ENCODE measurements at regions not wholly inside any gene's neighbourhood (a gene's known extent, or its start where the extent isn't known, plus 50 kb on each side); places are given as distances from the start of the nearest gene placed in this dataset.
"Not testable (repeated sequence)": the region's sequence is repeated elsewhere in the genome, so short reads cannot be mapped to it uniquely, and the experiment has no call there.

- Histone ChIP-seq H3K4me2 (ENCODE audit: low read depth, low read length) (no peak overlapping the region), H3K79me2 (ENCODE audit: low read length) (no peaks in the 10 kb centered on the region), H3K9me2 (replicated peaks; ENCODE audit: insufficient read depth, low read length) (no peaks in the 10 kb centered on the region), H3K9me3 (replicated peaks; ENCODE audit: insufficient read depth, low read length) (no peaks in the 10 kb centered on the region), H3F3A (ENCODE audit: insufficient read depth, low read length) (no peaks in the 10 kb centered on the region), H3K4me1 (ENCODE audit: low read length) (no peaks in the 10 kb centered on the region), H3K36me3 (replicated peaks; ENCODE audit: insufficient read depth, low read length) (no peaks in the 10 kb centered on the region), H4K20me1 (ENCODE audit: insufficient read depth, low read length) (no peaks in the 10 kb centered on the region), H3K27ac (ENCODE audit: low read length) (no peak overlapping the region), H3K4me3 (ENCODE audit: low read length) (no peak overlapping the region), H3K27me3 (replicated peaks; ENCODE audit: insufficient read depth, low read length) (no peaks in the 10 kb centered on the region), H3K9ac (ENCODE audit: low read length) (no peak overlapping the region), H2AFZ (ENCODE audit: low read length) (no peak overlapping the region)
- DNase-seq, result no peak
- TF ChIP-seq EZH2phosphoT487 (IDR thresholded peaks at IDR 0.05; ENCODE audit: low read length), result no peak
- no peak for TF ChIP-seq CTCF (IDR thresholded peaks at IDR 0.05; ENCODE audit: low read length)
- no peak for TF ChIP-seq EZH2 (optimal IDR thresholded peaks at IDR 0.05; ENCODE audit: low read depth, low read length)
These were observed 232.0 kb upstream of the PCDH9 start for GRCh38 chr13:67462098-67462497.

GRCh38 chr13:67452526-67452925 lies 222.4 kb upstream of the PCDH9 start:
- H3K9me3 ChIP-seq (replicated peaks; ENCODE audit: insufficient read depth, low read length); H3K79me2 ChIP-seq (ENCODE audit: low read length); H3K36me3 ChIP-seq (replicated peaks; ENCODE audit: insufficient read depth, low read length); DNase-seq; H3K27ac ChIP-seq (ENCODE audit: low read length); H4K20me1 ChIP-seq (ENCODE audit: insufficient read depth, low read length); H3K9ac ChIP-seq (ENCODE audit: low read length); H3K27me3 ChIP-seq (replicated peaks; ENCODE audit: insufficient read depth, low read length); H3K4me2 ChIP-seq (ENCODE audit: low read depth, low read length); H3K9me2 ChIP-seq (replicated peaks; ENCODE audit: insufficient read depth, low read length); H3K4me1 ChIP-seq (ENCODE audit: low read length); H2AFZ ChIP-seq (ENCODE audit: low read length); H3F3A ChIP-seq (ENCODE audit: insufficient read depth, low read length); H3K4me3 ChIP-seq (ENCODE audit: low read length): not testable (repeated sequence)

GRCh38 chr13:67445436-67445835 lies 215.3 kb upstream of the PCDH9 start:
- no peaks in the 10 kb centered on the region for H3K27me3 ChIP-seq (replicated peaks; ENCODE audit: insufficient read depth, low read length)
- no peak overlapping the region for H3K27ac ChIP-seq (ENCODE audit: low read length)
- no peaks in the 10 kb centered on the region for H3K9me3 ChIP-seq (replicated peaks; ENCODE audit: insufficient read depth, low read length)
- no peaks in the 10 kb centered on the region for H3K4me1 ChIP-seq (ENCODE audit: low read length)
- H3K4me2 ChIP-seq (ENCODE audit: low read depth, low read length), result no peak overlapping the region
- TF ChIP-seq EZH2phosphoT487 (IDR thresholded peaks at IDR 0.05; ENCODE audit: low read length), result no peak
- TF ChIP-seq CTCF (IDR thresholded peaks at IDR 0.05; ENCODE audit: low read length), result no peak
- TF ChIP-seq EZH2 (optimal IDR thresholded peaks at IDR 0.05; ENCODE audit: low read depth, low read length), result no peak
- no peak overlapping the region for H3K4me3 ChIP-seq (ENCODE audit: low read length)
- H3K36me3 ChIP-seq (replicated peaks; ENCODE audit: insufficient read depth, low read length), result no peaks in the 10 kb centered on the region
- no peaks in the 10 kb centered on the region for H3K9me2 ChIP-seq (replicated peaks; ENCODE audit: insufficient read depth, low read length)
- no peaks in the 10 kb centered on the region for H4K20me1 ChIP-seq (ENCODE audit: insufficient read depth, low read length)
- H2AFZ ChIP-seq (ENCODE audit: low read length), result no peak overlapping the region
- no peak overlapping the region for H3K9ac ChIP-seq (ENCODE audit: low read length)
- no peak for DNase-seq
- H3F3A ChIP-seq (ENCODE audit: insufficient read depth, low read length), result no peaks in the 10 kb centered on the region
- H3K79me2 ChIP-seq (ENCODE audit: low read length), result no peaks in the 10 kb centered on the region

- H3K27me3 ChIP-seq (replicated peaks; ENCODE audit: insufficient read depth, low read length), result no peaks in the 10 kb centered on the region
- no peaks in the 10 kb centered on the region for H3K36me3 ChIP-seq (replicated peaks; ENCODE audit: insufficient read depth, low read length)
- H4K20me1 ChIP-seq (ENCODE audit: insufficient read depth, low read length), result no peaks in the 10 kb centered on the region
- no peak overlapping the region for H3K27ac ChIP-seq (ENCODE audit: low read length)
- no peak for TF ChIP-seq EZH2 (optimal IDR thresholded peaks at IDR 0.05; ENCODE audit: low read depth, low read length)
- TF ChIP-seq CTCF (IDR thresholded peaks at IDR 0.05; ENCODE audit: low read length), result no peak
- no peak for TF ChIP-seq EZH2phosphoT487 (IDR thresholded peaks at IDR 0.05; ENCODE audit: low read length)
- no peaks in the 10 kb centered on the region for H3K4me1 ChIP-seq (ENCODE audit: low read length)
- no peak overlapping the region for H3K9ac ChIP-seq (ENCODE audit: low read length)
- H3K4me3 ChIP-seq (ENCODE audit: low read length), result no peak overlapping the region
- no peaks in the 10 kb centered on the region for H3K9me2 ChIP-seq (replicated peaks; ENCODE audit: insufficient read depth, low read length)
- H3K79me2 ChIP-seq (ENCODE audit: low read length), result no peaks in the 10 kb centered on the region
- no peak overlapping the region for H2AFZ ChIP-seq (ENCODE audit: low read length)
- H3K9me3 ChIP-seq (replicated peaks; ENCODE audit: insufficient read depth, low read length), result no peaks in the 10 kb centered on the region
- H3K4me2 ChIP-seq (ENCODE audit: low read depth, low read length), result no peak overlapping the region
- DNase-seq, result no peak
- no peaks in the 10 kb centered on the region for H3F3A ChIP-seq (ENCODE audit: insufficient read depth, low read length)
These were observed 213.8 kb upstream of the PCDH9 start for GRCh38 chr13:67443923-67444322.
